ENCODE measurements at regions not wholly inside any gene's neighbourhood (a gene's known extent, or its start where the extent isn't known, plus 50 kb on each side); places are given as distances from the start of the nearest gene placed in this dataset.

DNA sequence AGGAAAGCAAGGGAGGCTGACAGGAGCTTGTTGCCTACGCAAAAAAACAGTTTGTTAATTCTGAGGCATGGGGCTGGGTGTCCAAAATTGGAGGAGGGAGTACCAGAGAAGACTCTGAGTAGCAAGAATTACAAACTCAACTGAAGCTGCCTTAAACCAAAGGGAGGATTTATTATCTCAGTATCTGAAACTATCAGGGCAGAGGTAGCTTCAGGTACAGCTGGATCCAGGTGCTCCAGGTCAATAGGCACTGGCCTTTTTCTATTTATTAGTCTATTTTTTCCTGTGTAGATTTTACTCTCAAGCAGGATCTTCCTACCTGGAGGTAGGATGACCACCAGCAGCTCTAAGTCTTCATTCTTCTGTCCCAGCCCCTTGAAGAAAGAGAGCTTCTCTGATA is 135.3 kb upstream of the NCOR2 start:
- ATAC-seq: no peak
- no peak for TF ChIP-seq ZNF565 (CRISPR knock-in tag; conservative IDR thresholded peaks at IDR 0.05; ENCODE audit: low read depth)
- TF ChIP-seq ISL1 (CRISPR knock-in tag; IDR thresholded peaks at IDR 0.05): no peak
- no peak for TF ChIP-seq PPARA (CRISPR knock-in tag; IDR thresholded peaks at IDR 0.05; ENCODE audit: borderline replicate concordance)
- TF ChIP-seq, protein P1, sequence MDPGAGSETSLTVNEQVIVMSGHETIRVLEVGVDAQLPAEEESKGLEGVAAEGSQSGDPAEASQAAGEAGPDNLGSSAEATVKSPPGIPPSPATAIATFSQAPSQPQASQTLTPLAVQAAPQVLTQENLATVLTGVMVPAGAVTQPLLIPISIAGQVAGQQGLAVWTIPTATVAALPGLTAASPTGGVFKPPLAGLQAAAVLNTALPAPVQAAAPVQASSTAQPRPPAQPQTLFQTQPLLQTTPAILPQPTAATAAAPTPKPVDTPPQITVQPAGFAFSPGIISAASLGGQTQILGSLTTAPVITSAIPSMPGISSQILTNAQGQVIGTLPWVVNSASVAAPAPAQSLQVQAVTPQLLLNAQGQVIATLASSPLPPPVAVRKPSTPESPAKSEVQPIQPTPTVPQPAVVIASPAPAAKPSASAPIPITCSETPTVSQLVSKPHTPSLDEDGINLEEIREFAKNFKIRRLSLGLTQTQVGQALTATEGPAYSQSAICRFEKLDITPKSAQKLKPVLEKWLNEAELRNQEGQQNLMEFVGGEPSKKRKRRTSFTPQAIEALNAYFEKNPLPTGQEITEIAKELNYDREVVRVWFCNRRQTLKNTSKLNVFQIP (CRISPR knock-in tag; IDR thresholded peaks at IDR 0.05; ENCODE audit: borderline replicate concordance, low read depth): no peak
- no peak for TF ChIP-seq ESRRG (CRISPR knock-in tag; IDR thresholded peaks at IDR 0.05)
- TF ChIP-seq BACH2 (CRISPR knock-in tag; IDR thresholded peaks at IDR 0.05; ENCODE audit: borderline replicate concordance): no peak
- TF ChIP-seq ZNF70 (CRISPR knock-in tag; IDR thresholded peaks at IDR 0.05): no peak
- TF ChIP-seq SNAI2 (CRISPR knock-in tag; IDR thresholded peaks at IDR 0.05): no peak
- TF ChIP-seq TOX (CRISPR knock-in tag; IDR thresholded peaks at IDR 0.05; ENCODE audit: borderline replicate concordance): no peak
- TF ChIP-seq, protein P2, sequence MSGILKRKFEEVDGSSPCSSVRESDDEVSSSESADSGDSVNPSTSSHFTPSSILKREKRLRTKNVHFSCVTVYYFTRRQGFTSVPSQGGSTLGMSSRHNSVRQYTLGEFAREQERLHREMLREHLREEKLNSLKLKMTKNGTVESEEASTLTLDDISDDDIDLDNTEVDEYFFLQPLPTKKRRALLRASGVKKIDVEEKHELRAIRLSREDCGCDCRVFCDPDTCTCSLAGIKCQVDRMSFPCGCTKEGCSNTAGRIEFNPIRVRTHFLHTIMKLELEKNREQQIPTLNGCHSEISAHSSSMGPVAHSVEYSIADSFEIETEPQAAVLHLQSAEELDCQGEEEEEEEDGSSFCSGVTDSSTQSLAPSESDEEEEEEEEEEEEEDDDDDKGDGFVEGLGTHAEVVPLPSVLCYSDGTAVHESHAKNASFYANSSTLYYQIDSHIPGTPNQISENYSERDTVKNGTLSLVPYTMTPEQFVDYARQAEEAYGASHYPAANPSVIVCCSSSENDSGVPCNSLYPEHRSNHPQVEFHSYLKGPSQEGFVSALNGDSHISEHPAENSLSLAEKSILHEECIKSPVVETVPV (CRISPR knock-in tag; IDR thresholded peaks at IDR 0.05): no peak
- no peak for TF ChIP-seq CSDC2 (CRISPR knock-in tag; IDR thresholded peaks at IDR 0.05)
- TF ChIP-seq, protein P3, sequence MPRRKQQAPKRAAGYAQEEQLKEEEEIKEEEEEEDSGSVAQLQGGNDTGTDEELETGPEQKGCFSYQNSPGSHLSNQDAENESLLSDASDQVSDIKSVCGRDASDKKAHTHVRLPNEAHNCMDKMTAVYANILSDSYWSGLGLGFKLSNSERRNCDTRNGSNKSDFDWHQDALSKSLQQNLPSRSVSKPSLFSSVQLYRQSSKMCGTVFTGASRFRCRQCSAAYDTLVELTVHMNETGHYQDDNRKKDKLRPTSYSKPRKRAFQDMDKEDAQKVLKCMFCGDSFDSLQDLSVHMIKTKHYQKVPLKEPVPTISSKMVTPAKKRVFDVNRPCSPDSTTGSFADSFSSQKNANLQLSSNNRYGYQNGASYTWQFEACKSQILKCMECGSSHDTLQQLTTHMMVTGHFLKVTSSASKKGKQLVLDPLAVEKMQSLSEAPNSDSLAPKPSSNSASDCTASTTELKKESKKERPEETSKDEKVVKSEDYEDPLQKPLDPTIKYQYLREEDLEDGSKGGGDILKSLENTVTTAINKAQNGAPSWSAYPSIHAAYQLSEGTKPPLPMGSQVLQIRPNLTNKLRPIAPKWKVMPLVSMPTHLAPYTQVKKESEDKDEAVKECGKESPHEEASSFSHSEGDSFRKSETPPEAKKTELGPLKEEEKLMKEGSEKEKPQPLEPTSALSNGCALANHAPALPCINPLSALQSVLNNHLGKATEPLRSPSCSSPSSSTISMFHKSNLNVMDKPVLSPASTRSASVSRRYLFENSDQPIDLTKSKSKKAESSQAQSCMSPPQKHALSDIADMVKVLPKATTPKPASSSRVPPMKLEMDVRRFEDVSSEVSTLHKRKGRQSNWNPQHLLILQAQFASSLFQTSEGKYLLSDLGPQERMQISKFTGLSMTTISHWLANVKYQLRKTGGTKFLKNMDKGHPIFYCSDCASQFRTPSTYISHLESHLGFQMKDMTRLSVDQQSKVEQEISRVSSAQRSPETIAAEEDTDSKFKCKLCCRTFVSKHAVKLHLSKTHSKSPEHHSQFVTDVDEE (CRISPR knock-in tag; IDR thresholded peaks at IDR 0.05): no peak
- no peak for TF ChIP-seq ARNTL (CRISPR knock-in tag; IDR thresholded peaks at IDR 0.05; ENCODE audit: borderline replicate concordance, low read depth)
- TF ChIP-seq, protein P4, sequence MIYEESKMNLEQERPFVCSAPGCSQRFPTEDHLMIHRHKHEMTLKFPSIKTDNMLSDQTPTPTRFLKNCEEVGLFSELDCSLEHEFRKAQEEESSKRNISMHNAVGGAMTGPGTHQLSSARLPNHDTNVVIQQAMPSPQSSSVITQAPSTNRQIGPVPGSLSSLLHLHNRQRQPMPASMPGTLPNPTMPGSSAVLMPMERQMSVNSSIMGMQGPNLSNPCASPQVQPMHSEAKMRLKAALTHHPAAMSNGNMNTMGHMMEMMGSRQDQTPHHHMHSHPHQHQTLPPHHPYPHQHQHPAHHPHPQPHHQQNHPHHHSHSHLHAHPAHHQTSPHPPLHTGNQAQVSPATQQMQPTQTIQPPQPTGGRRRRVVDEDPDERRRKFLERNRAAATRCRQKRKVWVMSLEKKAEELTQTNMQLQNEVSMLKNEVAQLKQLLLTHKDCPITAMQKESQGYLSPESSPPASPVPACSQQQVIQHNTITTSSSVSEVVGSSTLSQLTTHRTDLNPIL (CRISPR knock-in tag; IDR thresholded peaks at IDR 0.05; ENCODE audit: low read depth): no peak
- TF ChIP-seq TCF4 (CRISPR knock-in tag; IDR thresholded peaks at IDR 0.05; ENCODE audit: borderline replicate concordance): no peak

DNA sequence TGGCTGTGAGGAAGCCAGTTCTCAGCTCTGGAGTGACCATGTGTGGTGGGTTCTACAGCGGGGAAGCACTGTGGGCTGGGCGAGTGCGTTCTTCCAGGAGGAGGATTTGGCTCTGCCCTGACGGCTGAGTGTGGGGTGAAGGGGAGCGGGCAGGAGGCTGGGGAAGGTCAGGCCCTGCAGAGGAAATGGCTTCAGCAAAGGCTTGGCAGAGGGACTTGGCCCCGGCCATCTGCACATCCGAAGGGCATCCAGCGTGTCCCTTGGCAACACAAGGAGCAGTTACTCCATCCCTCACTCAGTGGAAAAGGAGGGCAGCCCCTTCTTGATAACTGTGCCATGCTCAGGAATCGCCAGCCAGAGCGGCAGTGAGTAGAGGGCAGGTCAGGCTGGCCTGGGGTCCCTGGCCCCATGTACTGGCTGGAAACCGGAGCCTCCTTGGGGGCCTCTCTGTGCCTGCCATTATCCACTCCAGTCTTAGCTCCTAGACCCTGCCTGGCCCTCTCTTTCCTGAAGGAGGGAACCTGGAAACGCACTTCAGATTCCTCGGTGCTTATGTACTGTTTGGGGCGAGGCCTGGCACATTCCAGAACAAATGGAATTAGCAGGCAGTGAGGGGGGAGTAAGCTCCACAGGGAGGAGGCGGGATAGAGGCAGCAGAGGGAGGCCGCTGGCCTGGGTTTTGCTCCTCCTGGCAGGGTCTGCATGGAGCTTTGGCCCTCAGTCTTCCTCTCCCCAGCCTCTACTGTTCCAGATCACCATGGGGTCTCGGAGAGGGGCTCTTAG is 133.6 kb upstream of the NCOR2 start:
- TF ChIP-seq GLIS3 (CRISPR knock-in tag; IDR thresholded peaks at IDR 0.05) (0 out of 2 replicates have a peak, but pooled peaks have one; percentile 13), ISL1 (CRISPR knock-in tag; IDR thresholded peaks at IDR 0.05) (peak; percentile 68)
- TF ChIP-seq, protein P3 (CRISPR knock-in tag; IDR thresholded peaks at IDR 0.05): no peak
- peak; percentile 89 for ATAC-seq

DNA sequence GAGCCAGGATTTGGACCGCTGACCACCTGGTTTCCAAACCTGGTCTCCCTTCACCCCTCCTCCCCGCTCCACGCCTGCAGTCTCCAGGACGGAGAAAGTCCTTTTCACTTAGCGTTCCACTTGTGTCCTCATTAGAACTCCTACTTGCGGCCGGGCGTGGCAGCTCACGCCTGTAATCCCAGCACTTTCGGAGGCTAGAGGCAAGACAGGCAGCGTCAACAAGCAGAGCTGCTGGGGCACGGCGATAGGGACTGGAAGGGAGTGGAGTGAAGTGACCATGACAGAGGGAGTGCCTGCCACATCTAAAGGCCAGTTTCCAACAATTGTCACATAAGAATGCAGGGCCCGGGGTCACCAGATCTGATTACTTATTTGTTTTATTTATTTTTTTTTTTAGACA is 132.5 kb upstream of the NCOR2 start:
- TF ChIP-seq TOX (CRISPR knock-in tag; IDR thresholded peaks at IDR 0.05; ENCODE audit: borderline replicate concordance) (no peak), SNAI2 (CRISPR knock-in tag; IDR thresholded peaks at IDR 0.05) (no peak), ZFP30 (CRISPR knock-in tag; IDR thresholded peaks at IDR 0.05) (no peak), ZNF565 (CRISPR knock-in tag; conservative IDR thresholded peaks at IDR 0.05; ENCODE audit: low read depth) (no peak), ZFP3 (CRISPR knock-in tag; IDR thresholded peaks at IDR 0.05) (no peak), BACH2 (CRISPR knock-in tag; IDR thresholded peaks at IDR 0.05; ENCODE audit: borderline replicate concordance) (no peak), ZNF70 (CRISPR knock-in tag; IDR thresholded peaks at IDR 0.05) (no peak), ESRRG (CRISPR knock-in tag; IDR thresholded peaks at IDR 0.05) (no peak)
- TF ChIP-seq, protein P4 (CRISPR knock-in tag; IDR thresholded peaks at IDR 0.05; ENCODE audit: low read depth): no peak
- no peak for ATAC-seq

All from SK-N-SH treated with all-trans-retinoic acid at 6 μM for 48 hours (cell line).